GM19025 (cell line): ENCODE measurements at regions not wholly inside any gene's neighbourhood (a gene's known extent, or its start where the extent isn't known, plus 50 kb on each side); places are given as distances from the start of the nearest gene placed in this dataset.

ENCODE experiments used
- ATAC-seq: cut with Tn5 transposase; IDR thresholded peaks from one replicate; pipeline ENCODE4 v1.9.1; 2021; ENCODE audit warnings: mild to moderate bottlenecking, low read depth, moderate library complexity; ENCODE audit not compliant: unreplicated experiment

DNA sequence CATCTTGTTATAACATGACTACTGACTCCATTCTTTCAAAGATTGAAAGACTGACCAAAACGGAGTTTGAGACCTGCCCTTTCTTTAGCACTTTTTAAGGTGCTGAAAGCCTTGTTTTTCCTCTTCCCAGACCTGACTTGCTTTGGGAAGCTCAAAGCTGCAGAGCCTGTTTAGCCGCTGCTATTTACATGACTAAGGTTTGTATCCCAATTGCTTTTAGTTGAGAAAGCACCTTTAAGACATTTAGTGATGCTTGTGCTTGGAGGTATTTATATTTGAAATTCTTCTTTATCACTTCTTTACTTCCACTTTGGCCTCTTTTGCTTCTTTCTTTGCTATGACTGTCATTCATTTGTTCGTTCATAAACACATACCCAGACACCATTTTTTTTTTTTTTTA, 182.6 kb upstream of the ELL2 start:
- no peak for ATAC-seq

DNA sequence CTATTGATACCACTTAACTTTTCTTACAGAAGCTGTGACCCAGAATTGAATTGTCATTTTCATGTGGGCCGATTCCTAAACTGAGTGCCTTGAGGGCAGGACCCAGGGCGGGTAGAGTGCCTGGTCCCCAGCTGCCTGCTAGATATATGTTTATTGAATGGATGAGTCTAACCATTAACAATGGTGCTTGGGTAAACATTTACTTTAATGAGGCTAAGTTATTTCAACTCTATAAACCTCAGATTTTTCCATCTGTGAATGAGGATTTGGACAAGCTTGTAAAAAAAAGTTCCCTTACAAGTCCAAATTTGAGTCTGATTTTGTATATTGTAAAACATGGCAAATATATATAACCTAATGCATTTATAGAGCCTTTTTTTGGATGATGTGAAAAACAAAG, 181.8 kb upstream of the ELL2 start:
- ATAC-seq: no peak

DNA sequence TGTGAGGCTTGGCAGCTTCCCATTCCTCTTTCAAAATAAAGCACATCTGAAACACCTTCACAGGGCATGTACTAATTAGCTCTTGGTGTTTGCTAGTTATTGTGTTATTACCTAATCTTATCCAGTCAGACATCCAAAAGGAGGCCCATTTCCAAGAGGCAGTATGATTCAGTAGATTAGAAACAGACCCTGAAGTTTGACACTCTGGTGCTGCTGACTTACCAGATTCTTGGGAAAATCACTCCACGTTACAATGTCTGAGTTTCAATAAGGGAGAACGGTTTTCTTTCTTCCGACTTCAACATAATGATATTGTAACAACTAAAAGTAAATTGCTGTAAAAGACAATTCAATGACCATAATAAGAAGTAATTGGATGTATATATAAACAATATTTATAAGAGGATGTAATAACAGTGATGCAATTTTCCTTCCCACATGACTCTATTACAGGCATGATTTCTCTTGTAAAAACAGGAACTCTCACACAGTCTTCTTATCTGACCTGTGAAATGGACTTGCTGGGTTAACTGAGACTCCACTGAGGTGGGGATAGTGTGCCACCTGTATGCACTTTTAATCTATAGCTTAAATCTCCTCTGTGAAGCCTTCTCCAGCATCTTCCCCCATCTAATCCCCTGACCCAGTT, 181.3 kb upstream of the ELL2 start:
- no peak for ATAC-seq

DNA sequence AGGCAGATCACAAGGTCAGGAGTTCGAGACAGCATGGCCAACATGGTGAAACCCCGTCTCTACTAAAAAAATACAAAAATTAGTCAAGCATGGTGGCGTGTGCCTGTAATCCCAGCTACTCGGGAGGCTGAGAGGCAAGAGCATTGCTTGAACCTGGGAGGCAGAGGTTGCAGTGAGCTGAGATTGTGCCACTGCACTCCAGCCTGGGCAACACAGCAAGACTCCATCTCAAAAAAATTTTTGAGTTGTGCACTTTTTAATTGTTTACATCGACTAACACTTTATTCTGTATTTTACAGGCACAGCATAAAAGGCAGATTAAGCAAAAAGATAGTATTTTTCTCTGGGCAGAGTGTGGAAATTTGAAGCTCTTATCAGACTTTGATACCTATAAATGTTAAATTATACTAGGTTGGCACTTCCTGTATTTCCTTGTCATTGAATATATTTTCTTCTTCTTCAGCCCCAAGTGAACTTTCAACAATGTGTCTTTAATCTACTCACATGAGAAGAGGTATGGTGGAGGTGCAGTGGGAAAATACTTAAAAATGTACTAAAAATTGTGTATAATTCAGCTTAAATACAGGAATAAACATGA, 180.6 kb upstream of the ELL2 start:
- no peak for ATAC-seq

DNA sequence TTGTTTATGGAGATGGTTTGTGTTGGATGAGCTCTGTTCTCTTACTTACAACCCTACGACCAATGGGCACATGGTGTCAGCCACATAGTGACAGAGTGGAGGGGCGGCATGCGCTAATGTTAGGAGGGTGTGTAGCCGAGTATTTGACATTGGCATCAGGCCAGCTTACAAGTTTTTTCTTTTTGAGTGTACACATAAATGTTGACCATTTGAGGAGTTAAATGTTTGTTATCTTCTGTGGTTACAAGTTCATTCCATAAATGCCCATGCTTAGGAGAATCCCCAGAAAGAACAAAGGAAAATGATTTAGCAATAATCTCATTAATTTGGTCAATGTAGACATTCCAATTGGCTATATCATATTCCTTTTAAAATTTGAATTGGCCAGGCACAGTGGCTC, 180.1 kb upstream of the ELL2 start:
- no peak for ATAC-seq

DNA sequence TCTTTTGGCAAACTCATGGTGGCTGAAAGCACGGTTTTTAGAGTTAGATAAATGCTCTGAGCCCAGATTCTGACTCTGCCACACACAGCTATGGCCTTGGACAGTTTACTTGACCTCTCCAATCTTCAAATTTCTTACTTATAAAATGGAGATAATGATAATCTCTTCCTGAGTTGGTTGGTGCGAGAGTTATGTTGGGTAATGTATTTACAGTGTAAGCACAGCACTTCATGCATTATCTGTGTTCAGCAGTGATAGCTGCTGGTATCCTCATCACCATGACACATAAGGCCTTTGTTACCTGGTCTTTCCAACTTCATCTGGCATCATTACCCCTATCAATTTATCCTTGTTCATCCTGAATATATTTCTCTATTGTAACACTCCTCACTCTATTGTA, 178.8 kb upstream of the ELL2 start:
- ATAC-seq: no peak

DNA sequence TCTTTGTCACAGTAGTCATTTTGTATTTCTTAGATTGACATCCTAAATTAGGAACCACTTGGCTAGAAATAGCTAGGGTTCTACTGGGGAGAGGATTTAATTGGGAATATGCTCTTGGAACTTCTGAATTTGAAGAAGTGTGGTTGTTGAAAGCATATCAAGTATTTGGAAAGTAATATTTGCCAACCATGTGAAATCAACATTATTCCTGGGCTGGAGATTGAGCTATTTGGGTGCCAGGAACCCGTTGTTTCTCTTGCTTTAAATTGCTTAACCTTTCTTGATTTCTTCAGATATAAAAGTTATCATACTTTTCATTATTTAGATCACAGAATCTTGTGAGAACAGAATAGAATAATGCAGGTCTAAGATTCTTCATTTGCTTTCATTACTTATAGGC, 178.4 kb upstream of the ELL2 start:
- no peak for ATAC-seq

DNA sequence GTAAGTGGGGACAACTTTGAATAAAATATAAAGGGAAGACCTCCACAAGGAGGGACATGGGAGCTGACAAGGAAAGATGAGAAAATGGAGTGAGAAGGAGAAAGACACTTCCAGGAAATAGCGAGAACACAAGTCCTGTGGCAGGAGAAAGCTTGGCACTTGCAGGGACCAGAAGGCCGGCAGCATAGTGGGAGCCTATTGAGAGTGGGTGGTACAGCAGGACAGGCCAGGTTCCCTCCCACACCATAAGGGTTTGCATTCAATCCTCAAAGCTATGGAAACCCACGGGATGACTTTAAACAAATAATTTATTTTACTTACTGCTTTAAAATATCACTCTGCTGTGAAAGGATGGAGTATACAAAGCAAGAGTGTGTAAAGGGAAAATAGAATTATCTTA, 173.2 kb upstream of the ELL2 start:
- no peak for ATAC-seq

DNA sequence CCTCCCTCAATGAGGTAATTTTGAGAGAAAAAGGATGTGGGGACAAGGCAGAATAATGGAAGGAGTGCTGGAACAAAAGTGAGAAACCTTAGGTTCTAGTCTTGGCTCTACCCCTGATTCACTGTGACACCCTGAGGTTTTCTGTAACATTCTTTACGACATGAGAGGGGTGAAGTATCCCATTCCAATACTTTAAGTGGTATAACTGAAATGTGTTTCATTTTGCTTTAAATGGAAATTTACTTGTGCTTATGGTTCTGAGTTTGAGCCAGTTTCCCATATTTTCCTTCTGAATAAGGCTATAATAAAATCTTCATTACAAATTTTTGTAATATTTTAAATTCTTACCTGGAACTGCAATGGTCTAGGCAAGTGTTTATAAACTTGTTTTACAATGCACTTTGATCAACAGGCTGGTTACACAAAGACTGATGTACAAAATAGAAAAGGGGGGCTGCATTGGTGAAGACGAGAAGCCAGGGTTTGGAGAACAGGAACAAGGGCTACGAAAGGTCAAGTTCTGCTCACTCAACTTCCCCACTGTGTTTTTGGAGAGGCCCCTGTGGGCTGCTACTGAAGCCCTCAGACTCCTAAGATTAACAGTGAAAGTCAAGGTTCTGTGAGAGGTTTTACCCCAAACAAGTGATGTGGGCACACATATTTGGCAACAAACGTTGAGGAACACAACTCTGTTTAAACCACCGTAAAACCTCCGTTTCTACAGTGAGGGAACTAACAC, 171.9 kb upstream of the ELL2 start:
- ATAC-seq: no peak

DNA sequence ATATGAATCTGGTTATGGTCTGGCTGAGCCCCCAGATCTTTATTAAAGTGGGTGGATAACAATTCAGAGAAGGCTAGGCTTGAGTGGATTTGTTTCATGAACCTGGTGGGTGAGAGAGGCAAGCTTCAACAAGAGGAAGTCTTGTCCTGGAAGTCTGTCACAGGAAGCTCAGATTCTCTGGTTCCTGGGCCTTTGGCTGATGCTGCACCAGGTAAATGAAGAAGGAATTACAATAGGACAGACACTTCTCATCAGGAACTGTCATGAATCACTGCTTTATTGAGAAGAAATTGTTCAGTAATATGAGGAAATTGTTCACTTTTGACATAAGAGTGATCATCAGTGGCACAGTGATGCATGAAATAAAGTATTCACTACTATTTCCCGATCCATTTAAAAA, 167.6 kb upstream of the ELL2 start:
- ATAC-seq: no peak

DNA sequence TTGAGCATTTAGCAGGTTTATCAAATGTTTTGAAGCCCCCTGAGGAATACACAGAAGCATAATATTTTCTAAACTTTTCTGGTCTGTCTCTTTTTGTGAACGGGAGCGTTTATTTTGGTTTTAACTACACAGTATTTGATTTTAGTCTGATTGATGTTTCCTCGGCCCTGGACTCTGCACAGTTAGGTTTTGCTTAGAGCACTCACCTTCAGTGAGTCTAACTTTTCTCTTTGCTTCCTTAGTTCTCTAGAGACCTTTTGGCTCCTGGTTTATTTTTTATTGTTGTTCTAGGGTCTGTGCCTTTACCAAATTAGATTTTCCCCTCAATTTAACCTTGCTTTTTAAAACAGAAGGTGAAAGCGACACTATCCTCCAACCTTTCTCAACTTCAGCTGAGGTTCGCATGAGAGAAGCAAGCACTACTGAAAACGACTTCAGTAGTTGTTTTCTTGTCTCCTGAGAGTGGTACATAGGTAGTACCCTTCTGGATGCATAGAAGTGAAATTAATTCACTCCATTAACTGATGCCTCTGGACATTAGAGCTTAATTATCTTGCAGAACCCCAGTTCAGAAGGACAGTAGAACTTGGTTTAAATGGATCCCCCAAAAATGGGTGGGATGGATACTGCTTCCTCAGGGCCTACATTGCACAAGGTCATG, 166.7 kb upstream of the ELL2 start:
- no peak for ATAC-seq

DNA sequence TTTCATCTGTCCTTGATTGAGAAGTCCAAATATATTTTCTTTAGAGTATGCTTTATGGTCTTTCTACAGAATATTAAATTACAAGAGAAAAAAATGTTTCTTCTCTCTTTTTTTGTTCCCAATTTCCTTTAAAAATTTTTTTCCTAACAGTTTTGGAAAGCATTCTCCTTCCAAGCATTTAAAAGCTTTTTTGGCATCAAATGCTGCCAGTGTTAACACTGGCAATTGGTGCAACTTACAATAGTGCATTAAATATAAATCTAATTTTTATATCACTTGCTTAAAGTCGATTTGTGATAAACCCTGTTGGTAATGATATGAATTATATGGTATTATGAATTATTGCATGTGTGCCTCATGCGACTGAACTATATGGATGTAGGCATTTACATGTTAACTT, 165.9 kb upstream of the ELL2 start:
- no peak for ATAC-seq

DNA sequence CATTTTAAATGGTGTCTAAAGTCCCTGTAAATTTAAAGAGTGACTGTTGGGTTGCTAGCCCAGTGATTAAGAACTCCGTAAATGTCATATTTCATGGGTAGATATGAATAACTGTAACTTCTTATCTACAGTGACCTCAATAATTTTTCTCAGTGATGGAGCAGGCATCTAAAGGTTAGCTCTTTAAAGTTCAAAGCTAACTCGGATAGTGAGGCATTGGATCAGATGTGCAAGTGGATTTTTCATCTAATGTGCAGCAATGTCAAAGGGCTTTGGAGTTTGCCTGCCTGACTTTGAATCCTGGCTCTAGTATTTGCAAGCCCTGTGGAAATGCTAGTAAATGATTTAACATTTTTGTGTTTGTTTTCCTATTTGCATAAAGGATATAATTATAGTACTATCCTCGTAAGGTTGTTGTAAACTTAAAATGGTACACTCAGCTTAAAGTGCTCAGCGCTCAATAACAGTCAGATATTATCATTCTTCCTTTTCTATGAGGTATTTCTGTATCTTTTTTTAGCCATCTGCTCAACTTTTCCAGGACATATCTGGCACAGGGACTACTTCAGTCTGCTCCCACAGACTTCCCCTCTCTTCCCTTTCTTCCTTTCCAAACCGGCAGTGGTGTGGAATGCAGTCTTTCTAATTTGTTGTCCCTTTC, 163.7 kb upstream of the ELL2 start:
- ATAC-seq: no peak

DNA sequence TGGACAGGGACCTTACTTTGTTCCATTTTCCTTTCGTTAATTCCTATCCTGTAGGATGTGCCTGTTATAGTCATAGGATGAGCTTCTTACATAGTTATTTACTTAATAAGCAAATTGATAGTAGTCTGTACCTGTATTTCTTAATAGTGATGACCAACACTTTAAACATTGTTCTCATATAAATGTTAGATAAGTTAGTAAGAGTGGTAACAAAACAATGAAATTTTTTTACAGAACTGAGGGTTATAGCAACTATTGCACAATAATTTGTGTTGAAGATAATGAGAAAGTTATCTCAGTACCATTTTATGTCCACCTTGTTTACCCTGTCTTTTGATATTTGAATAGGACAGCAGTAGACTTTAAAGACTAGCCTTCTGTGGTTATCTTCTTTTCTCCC, 162.9 kb upstream of the ELL2 start:
- ATAC-seq: no peak

DNA sequence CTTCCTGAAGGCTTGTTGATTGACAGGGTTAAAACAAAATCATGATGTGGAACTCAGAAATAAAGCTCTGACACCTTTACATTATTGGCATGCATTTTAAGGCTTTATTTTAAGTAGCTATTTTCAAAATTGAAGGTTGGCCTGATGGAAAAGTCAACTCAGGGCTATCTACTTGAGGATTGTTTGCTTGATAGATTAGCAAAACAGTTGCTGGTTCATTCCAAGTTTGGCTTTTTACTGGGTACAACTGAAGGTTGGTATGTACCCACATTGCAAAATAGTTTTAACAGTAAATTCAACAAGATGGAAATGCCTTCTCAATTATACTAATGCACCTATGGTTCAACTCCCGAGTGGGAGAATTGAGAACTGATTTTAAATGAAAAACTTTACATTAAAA, 161.8 kb upstream of the ELL2 start:
- no peak for ATAC-seq

DNA sequence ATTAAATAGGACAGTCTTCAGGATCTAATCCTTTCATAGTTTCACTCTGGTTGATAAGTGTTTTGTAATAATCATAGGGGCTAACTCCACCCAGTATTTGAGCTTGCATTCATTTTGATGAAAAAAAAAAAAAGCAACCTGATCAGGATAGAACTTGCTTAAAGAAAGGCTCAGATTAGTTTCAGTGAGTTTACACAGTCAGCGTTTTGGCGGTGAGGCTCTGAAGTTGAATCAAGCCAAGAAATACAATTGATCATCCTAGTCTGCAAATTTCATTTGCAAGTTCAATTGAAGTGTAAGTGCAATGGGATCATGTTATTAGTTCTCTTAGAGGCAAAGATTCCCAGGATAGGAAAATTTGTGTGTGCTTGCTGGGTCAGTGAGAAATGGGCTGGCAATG, 159.7 kb upstream of the ELL2 start:
- no peak for ATAC-seq

DNA sequence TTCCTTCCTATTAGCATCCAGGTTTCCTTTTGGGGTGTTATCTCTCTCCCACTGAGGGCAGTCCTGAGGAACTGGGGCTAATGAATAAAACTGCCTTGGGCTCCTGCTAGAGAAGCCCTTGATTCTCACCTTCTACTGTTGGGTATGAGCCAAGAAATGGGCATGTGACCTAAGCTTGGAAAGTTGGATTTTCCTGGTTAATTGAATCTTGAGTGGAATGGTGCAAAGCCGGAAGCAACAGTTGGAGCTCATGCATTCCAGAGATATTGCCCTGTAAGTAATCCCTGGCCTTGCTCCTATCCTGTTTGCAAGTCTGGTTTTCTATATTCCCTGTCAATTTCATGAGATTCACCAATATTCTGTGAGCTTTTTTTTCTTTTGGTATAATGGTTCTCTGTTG, 158.5 kb upstream of the ELL2 start:
- ATAC-seq: no peak

DNA sequence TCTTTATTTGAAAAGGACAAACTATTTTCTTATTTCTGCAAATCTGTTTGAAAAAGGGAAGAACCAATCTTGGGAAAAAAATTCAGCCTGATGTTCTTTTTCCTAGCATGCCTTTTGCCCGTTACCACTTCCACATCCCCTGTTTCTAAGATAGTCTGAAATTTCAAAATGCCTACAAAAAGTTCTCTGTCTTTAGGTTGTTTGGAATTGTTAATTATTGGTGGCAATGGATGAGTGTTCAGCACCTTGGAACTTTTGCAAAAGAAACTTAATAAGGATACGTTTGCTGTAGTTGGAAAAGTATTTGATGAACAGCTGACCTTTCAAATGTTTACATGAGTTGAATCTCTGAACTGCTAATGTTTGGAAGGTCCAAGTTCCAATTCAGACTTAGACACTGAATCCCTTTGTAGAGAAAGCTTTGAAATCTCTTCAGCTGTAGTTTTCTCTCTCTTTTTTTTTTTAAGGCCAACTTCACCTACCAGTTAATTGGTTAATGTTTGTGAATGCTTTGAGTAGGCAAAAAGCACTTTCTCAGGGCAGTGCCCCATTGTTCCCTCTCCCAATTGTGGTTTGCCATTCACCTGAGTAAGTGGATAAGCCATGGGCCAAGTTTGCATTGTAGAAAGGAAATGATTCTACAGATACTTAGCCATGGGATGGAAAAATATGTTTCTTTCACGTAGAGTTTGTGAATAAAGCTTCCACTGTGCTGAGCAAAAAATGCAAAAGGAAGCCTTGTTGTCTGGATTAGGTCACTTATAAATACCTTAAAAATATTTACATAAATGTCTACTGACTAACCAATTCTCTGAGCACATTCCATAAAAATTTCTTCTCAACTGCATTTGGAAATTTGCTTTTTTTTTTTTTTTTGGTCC, 156.4 kb upstream of the ELL2 start:
- ATAC-seq: no peak

DNA sequence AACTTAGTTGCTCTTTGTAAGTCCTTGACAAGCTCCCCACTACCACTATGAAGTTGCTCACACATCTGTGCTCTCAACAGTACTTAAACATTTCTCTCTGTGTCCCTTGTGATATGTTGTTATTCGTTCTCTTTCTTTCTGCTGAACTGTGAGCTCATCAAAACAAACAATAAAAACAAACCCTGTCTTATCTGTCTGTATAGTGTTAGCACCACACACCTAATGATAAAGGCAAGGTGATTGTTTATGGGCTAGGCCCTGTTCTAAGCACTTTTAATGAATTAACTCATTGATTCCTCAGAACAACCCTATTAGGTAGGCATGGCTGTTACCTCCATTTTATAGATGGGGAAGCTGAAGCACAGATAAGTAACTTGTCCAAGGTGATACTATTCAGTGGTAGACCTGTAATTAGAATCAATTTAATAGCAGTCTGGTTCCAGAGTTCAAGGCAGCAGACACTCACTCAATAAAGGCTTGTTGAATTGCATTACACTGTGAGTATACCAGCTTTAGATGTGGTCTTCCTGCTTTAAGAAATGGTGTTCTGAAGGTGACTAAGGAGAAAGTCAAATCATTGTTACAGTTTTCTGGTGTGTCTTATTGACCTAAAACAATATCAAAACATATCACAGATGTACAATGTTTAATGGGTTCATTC, 153.6 kb upstream of the ELL2 start:
- ATAC-seq: no peak

DNA sequence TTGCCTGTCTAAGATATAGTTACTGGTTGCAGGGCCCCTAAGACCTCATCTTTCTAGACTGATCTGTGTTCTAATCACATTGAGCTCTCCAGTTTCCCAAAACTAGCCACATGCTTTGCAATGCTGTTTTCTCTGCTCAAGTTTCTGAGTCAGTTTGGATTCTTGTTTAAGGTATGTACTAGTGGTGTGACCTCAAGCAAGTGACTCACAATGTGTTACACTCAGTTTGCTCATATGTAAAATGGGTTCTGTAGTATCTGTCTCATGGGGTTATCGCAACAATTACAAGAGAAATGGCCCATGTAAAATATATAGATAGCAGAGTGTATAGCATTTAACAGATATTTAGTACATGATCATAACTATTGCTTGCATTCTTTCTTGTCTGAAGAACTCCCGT, 153.1 kb upstream of the ELL2 start:
- no peak for ATAC-seq
